SK-N-SH (cell line): ENCODE measurements at regions not wholly inside any gene's neighbourhood (a gene's known extent, or its start where the extent isn't known, plus 50 kb on each side); places are given as distances from the start of the nearest gene placed in this dataset.

Experiments
- CTCF ChIA-PET: fragments of 300-600, 350-600 bp; formaldehyde crosslinking; extraction: SDS; loops from one replicate; lab custom pipeline; 2021; lab: Yijun Ruan, JAX
- POLR2A ChIA-PET: fragments of 350-600 bp; sonication (Branson Sonifier 250); formaldehyde crosslinking; extraction: SDS; loops from one replicate; lab custom pipeline; 2020; ENCODE audit warnings: antibody characterized with exemption, inconsistent platforms; lab: Yijun Ruan, JAX
- DNase-seq: peaks from one replicate; pipeline ENCODE4 v3.0.0; 2012
- H2AFZ ChIP-seq: fragments of 200-600 bp; sonication (generic); 2 replicates; pipeline ENCODE4 v1.8.1; 2016; ENCODE audit warnings: antibody characterized with exemption, mild to moderate bottlenecking, low read depth
- H3F3A ChIP-seq: fragments of 200-600 bp; sonication (generic); replicated peaks from 2 replicates; pipeline ENCODE3; 2016; ENCODE audit warnings: antibody characterized with exemption, mild to moderate bottlenecking; ENCODE audit not compliant: insufficient read depth
- H3K27ac ChIP-seq, 2 experiments: fragments of 200-500 bp in 1 of 2; fragments of 200-600 bp in 1 of 2; sonication (Bioruptor generic) in 1 of 2; sonication (generic), shearing (Covaris generic) in 1 of 2; 2 replicates each; pipeline versions ENCODE4 v1.5.1 to v1.6.1; 2014 to 2016; ENCODE audit warnings: low read depth in 2 of 2, inconsistent platforms in 1 of 2, low read length in 1 of 2, mild to moderate bottlenecking in 1 of 2, mixed read lengths in 1 of 2
- H3K27me3 ChIP-seq: fragments of 200-600 bp; sonication (generic), shearing (Covaris generic); 2 replicates; pipeline ENCODE4 v1.6.1; 2016; ENCODE audit warnings: mixed run types; ENCODE audit not compliant: insufficient read depth
- H3K36me3 ChIP-seq, 2 experiments: fragments of 200-500 bp in 1 of 2; fragments of 200-600 bp in 1 of 2; sonication (Bioruptor generic) in 1 of 2; sonication (generic) in 1 of 2; replicated peaks in 1 of 2; 2 replicates each; pipeline versions ENCODE3 to v1.5.1; 2014 to 2016; ENCODE audit warnings: low read length in 1 of 2, mild to moderate bottlenecking in 1 of 2; ENCODE audit not compliant: insufficient read depth in 2 of 2, control insufficient read depth in 1 of 2
- H3K4me1 ChIP-seq, 2 experiments: fragments of 200-500 bp in 1 of 2; fragments of 200-600 bp in 1 of 2; sonication (Bioruptor generic) in 1 of 2; sonication (generic), shearing (Covaris generic) in 1 of 2; 2 replicates each; pipeline versions ENCODE4 v1.5.1 to v1.6.1; 2014 to 2016; ENCODE audit warnings: low read depth in 1 of 2, low read length in 1 of 2, mixed run types in 1 of 2; ENCODE audit not compliant: insufficient read depth in 2 of 2, control insufficient read depth in 1 of 2
- H3K4me2 ChIP-seq: fragments of 200-600 bp; sonication (generic), shearing (Covaris generic); 2 replicates; pipeline ENCODE4 v1.6.1; 2017; ENCODE audit warnings: mixed run types
- H3K4me3 ChIP-seq, 2 experiments: fragments of 200-500 bp in 1 of 2; fragments of 200-600 bp in 1 of 2; sonication (Bioruptor generic) in 1 of 2; sonication (generic), shearing (Covaris generic) in 1 of 2; 2 replicates each; pipeline versions ENCODE4 v1.5.1 to v1.8.1; 2014 to 2016; ENCODE audit warnings: low read depth in 2 of 2, inconsistent platforms in 1 of 2, low read length in 1 of 2, mild to moderate bottlenecking in 1 of 2, mixed read lengths in 1 of 2, moderate library complexity in 1 of 2
- H3K79me2 ChIP-seq: fragments of 200-600 bp; sonication (generic); 2 replicates; pipeline ENCODE4 v1.8.1; 2017; ENCODE audit warnings: mild to moderate bottlenecking; ENCODE audit not compliant: insufficient read depth
- H3K9ac ChIP-seq: fragments of 200-600 bp; sonication (generic); 2 replicates; pipeline ENCODE4 v1.6.1; 2017; ENCODE audit warnings: mixed run types
- H3K9me2 ChIP-seq: fragments of 200-600 bp; sonication (generic); 2 replicates; pipeline ENCODE4 v1.6.1; 2017; ENCODE audit warnings: mixed run types
- H3K9me3 ChIP-seq: fragments of 200-600 bp; sonication (generic); 2 replicates; pipeline ENCODE4 v1.6.1; 2017; ENCODE audit warnings: mixed run types, mild to moderate bottlenecking, moderate library complexity
- H4K20me1 ChIP-seq: fragments of 200-600 bp; sonication (generic); 2 replicates; pipeline ENCODE4 v1.6.1; 2017; ENCODE audit warnings: mild to moderate bottlenecking, mixed run types; ENCODE audit not compliant: insufficient read depth
- CHD2 ChIP-seq: fragments of 150-350 bp; IDR thresholded peaks from 2 replicates; pipeline ENCODE4 v1.6.1; 2018; ENCODE audit warnings: low read length; ENCODE audit not compliant: partially characterized antibody
- CTCF ChIP-seq: fragments of 200-600 bp; sonication (generic); IDR thresholded peaks from 2 replicates; pipeline ENCODE4 v1.6.1; 2017; ENCODE audit warnings: antibody characterized with exemption, mild to moderate bottlenecking, moderate library complexity
- ELF1 ChIP-seq: IDR thresholded peaks from 2 replicates; pipeline ENCODE4 v1.4.0; 2012
- FOSL2 ChIP-seq: IDR thresholded peaks from 2 replicates; pipeline ENCODE4 v1.4.0; 2012; ENCODE audit warnings: low read depth, mild to moderate bottlenecking, moderate library complexity, borderline replicate concordance
- FOXM1 ChIP-seq: IDR thresholded peaks from 2 replicates; pipeline ENCODE4 v1.4.0; 2012; ENCODE audit warnings: low read depth, mild to moderate bottlenecking
- JUND ChIP-seq: IDR thresholded peaks from 2 replicates; pipeline ENCODE4 v1.4.0; 2012
- NFIC ChIP-seq: IDR thresholded peaks from 2 replicates; pipeline ENCODE4 v1.4.0; 2012; ENCODE audit warnings: borderline replicate concordance
- NRF1 ChIP-seq: IDR thresholded peaks from 2 replicates; pipeline ENCODE4 v1.6.1; 2012; ENCODE audit warnings: low read depth, mild to moderate bottlenecking, low read length
- PBX3 ChIP-seq: IDR thresholded peaks from 2 replicates; pipeline ENCODE4; 2012
- POLR2AphosphoS5 ChIP-seq: IDR thresholded peaks from 2 replicates; pipeline ENCODE4 v1.6.1; 2012; ENCODE audit warnings: low read depth, low read length
- RCOR1 ChIP-seq: fragments of 150-350 bp; IDR thresholded peaks from 2 replicates; pipeline ENCODE4 v1.6.1; 2017; ENCODE audit warnings: antibody characterized with exemption, low read length
- REST ChIP-seq: IDR thresholded peaks from 2 replicates; pipeline ENCODE4 v1.6.1; 2012; ENCODE audit warnings: mild to moderate bottlenecking, low read depth, low read length, moderate library complexity
- YY1 ChIP-seq: IDR thresholded peaks from 2 replicates; pipeline ENCODE4 v1.4.0; 2012; ENCODE audit warnings: low read depth, mild to moderate bottlenecking
- ZBTB33 ChIP-seq: IDR thresholded peaks from 2 replicates; pipeline ENCODE4 v1.4.0; 2012; ENCODE audit warnings: low read depth, borderline replicate concordance
- WGBS: methylation state at CpG from one replicate; pipeline ENCODE4 v1.1.6; 2017; ENCODE audit warnings: low lambda C conversion rate; 5-methylcytosine and 5-hydroxymethylcytosine counted together

GRCh38 chr4:36004204-36004851, 240.0 kb downstream of the ARAP2 start:
- H3K9me2 ChIP-seq, result no peaks in the 10 kb centered on the region
- no peaks in the 10 kb centered on the region for H3K4me1 ChIP-seq
- no peaks in the 10 kb centered on the region for H3F3A ChIP-seq
- no peaks in the 10 kb centered on the region for H3K9me3 ChIP-seq
- TF ChIP-seq REST (no peak), FOXM1 (no peak), JUND (no peak), NRF1 (no peak), CHD2 (no peak), FOSL2 (no peak), YY1 (no peak), ELF1 (no peak)
- POLR2A ChIA-PET, result no interaction called here
- H3K9ac ChIP-seq, result no peak overlapping the region
- H2AFZ ChIP-seq, result no peak overlapping the region
- H3K79me2 ChIP-seq, result no peaks in the 10 kb centered on the region
- H4K20me1 ChIP-seq, result no peaks in the 10 kb centered on the region
- H3K4me3 ChIP-seq, result no peak overlapping the region
- CTCF ChIA-PET, result no interaction called here
- H3K27ac ChIP-seq, result no peak overlapping the region
- no peaks in the 10 kb centered on the region for H3K36me3 ChIP-seq
- H3K27me3 ChIP-seq, result no peaks in the 10 kb centered on the region
- 16% methylated on average over 2 of the region's 2 CpGs for WGBS
- no peak overlapping the region for H3K4me2 ChIP-seq
- no peak for DNase-seq

GRCh38 chr4:36006226-36006625, 238.1 kb downstream of the ARAP2 start:
- H3K9ac ChIP-seq, result no peak overlapping the region
- TF ChIP-seq FOXM1, result no peak
- TF ChIP-seq NFIC, result no peak
- TF ChIP-seq PBX3, result no peak
- no peak for TF ChIP-seq RCOR1
- TF ChIP-seq ZBTB33, result no peak
- no peak for TF ChIP-seq CHD2
- no peak for TF ChIP-seq CTCF
- TF ChIP-seq POLR2AphosphoS5, result no peak
- no peak overlapping the region for H2AFZ ChIP-seq
- 2% methylated on average over 5 of the region's 5 CpGs for WGBS
- H3K4me3 ChIP-seq, result no peak overlapping the region
- no peaks in the 10 kb centered on the region for H4K20me1 ChIP-seq
- ChIA-PET POLR2A (no interaction called here), CTCF (no interaction called here)
- H3K27ac ChIP-seq, result no peak overlapping the region
- H3K36me3 ChIP-seq, result no peaks in the 10 kb centered on the region
- H3K4me2 ChIP-seq, result no peak overlapping the region
- no peaks in the 10 kb centered on the region for H3K4me1 ChIP-seq
- no peaks in the 10 kb centered on the region for H3K27me3 ChIP-seq
- DNase-seq, result no peak
- H3K79me2 ChIP-seq, result no peaks in the 10 kb centered on the region
- H3K9me3 ChIP-seq, result no peaks in the 10 kb centered on the region
- H3F3A ChIP-seq, result no peaks in the 10 kb centered on the region
- H3K9me2 ChIP-seq, result no peaks in the 10 kb centered on the region
